Panc1 (cell line): ENCODE measurements at regions not wholly inside any gene's neighbourhood (a gene's known extent, or its start where the extent isn't known, plus 50 kb on each side); places are given as distances from the start of the nearest gene placed in this dataset.

Source experiments
- ATAC-seq: fragments of 200-7000 bp; cut with Tn5 transposase; 2 replicates; pipeline ENCODE4 v1.9.1; 2020; ENCODE audit warnings: mild to moderate bottlenecking, moderate library complexity
- BruUV-seq: library from RNA; stranded (reverse); fragments of 400-500 nt; replicated peaks from 2 replicates; lab custom pipeline; 2021; lab: Mats Ljungman, UMichigan
- CTCF ChIA-PET: fragments of 300-600 bp; sonication (Branson Sonifier 250); formaldehyde crosslinking; loops from one replicate; lab custom pipeline; 2022; ENCODE audit warnings: antibody characterized with exemption; lab: Charles Lee
- POLR2A ChIA-PET: fragments of 300-600 bp; sonication (Branson Sonifier 250); formaldehyde crosslinking; loops from one replicate; lab custom pipeline; 2022; ENCODE audit warnings: antibody characterized with exemption; lab: Charles Lee
- DNase-seq: peaks from one replicate; pipeline ENCODE4 v3.0.0-alpha.2; 2010; ENCODE audit warnings: low read depth, low spot score
- H3K27ac ChIP-seq: 2 replicates; pipeline ENCODE4 v1.5.1; 2011; ENCODE audit warnings: mild to moderate bottlenecking, low read length, inconsistent platforms
- H3K27me3 ChIP-seq: fragments of 200-500 bp; sonication (Bioruptor generic); 2 replicates; pipeline ENCODE4 v1.6.0; 2014; ENCODE audit warnings: low read length, inconsistent platforms; ENCODE audit not compliant: control insufficient read depth, insufficient read depth
- H3K36me3 ChIP-seq: fragments of 200-500 bp; sonication (Bioruptor generic); 2 replicates; pipeline ENCODE4 v1.5.1; 2014; ENCODE audit warnings: inconsistent platforms, mild to moderate bottlenecking, low read length, moderate library complexity; ENCODE audit not compliant: control insufficient read depth, insufficient read depth
- H3K4me1 ChIP-seq: 2 replicates; pipeline ENCODE4 v1.5.1; 2011; ENCODE audit warnings: inconsistent platforms, mild to moderate bottlenecking, low read length, moderate library complexity; ENCODE audit not compliant: control insufficient read depth, insufficient read depth
- H3K4me3 ChIP-seq, 2 experiments: 2 replicates each; pipeline ENCODE4 v1.5.1; 2011 to 2012; ENCODE audit warnings: low read depth in 2 of 2, low read length in 2 of 2, mild to moderate bottlenecking in 2 of 2, inconsistent platforms in 1 of 2, moderate library complexity in 1 of 2
- H3K9me3 ChIP-seq: fragments of 200-500 bp; sonication (Bioruptor generic); 2 replicates; pipeline ENCODE4 v1.5.1; 2014; ENCODE audit warnings: low read depth, mild to moderate bottlenecking, inconsistent platforms, low read length, moderate library complexity; ENCODE audit not compliant: control insufficient read depth, insufficient read depth
- POLR2AphosphoS5 ChIP-seq: IDR thresholded peaks from 2 replicates; pipeline ENCODE4 v1.6.1; 2012; ENCODE audit warnings: mild to moderate bottlenecking, low read depth, low read length, moderate library complexity
- SIN3A ChIP-seq: IDR thresholded peaks from 2 replicates; pipeline ENCODE4 v1.6.1; 2012; ENCODE audit warnings: low read depth, mild to moderate bottlenecking, low read length, moderate library complexity, borderline replicate concordance; ENCODE audit not compliant: insufficient read depth
- TCF7L2 ChIP-seq: IDR thresholded peaks from 2 replicates; pipeline ENCODE4 v1.6.1; 2011; ENCODE audit warnings: mild to moderate bottlenecking, low read depth, low read length, inconsistent platforms
- in situ Hi-C: cut with HindIII; loops from 2 replicates; pipeline ENCODE4 v1.10.0; 2016; ENCODE audit warnings: low sequenced_read_pairs, low pct_unique_long_range_greater_than_20kb
- intact Hi-C: fragments of 100-400 bp; cut with micrococcal nuclease; formaldehyde crosslinking; loops from one replicate; pipeline ENCODE4 v1.10.0; 2022; ENCODE audit not compliant: unreplicated experiment
- TF ChIP-seq, protein P1 (sequence below), 2 experiments: IDR thresholded peaks; 2 replicates each; pipeline ENCODE4 v1.6.1; 2011 to 2012; ENCODE audit warnings: low read depth in 2 of 2, control low read depth in 1 of 2, low read length in 1 of 2, mild to moderate bottlenecking in 1 of 2, moderate library complexity in 1 of 2; ENCODE audit not compliant: insufficient read depth in 1 of 2
- TF ChIP-seq, protein P2 (sequence below): fragments of 450-650 bp; IDR thresholded peaks from 2 replicates; pipeline ENCODE4 v1.5.1; 2017; ENCODE audit warnings: mild to moderate bottlenecking

DNA sequence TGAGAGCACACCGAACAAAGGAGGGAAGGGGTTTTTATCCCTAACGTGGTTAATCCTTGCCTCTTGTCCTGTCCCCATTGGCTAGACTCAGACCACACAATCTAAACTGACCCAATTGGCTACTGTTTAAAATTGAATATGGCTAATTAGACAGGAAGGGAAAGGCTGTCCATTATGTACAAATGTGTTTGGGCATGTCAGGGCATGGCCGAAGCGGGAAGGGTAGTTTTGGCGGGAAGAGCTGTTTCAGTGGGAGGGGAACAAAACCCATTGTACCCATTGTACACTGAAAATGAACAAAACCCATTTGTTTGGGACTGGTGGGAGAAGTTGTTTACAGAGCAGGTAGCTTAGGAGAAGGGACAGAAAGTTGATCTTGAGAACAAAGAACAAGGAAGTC lies 330.9 kb upstream of the POU1F1 start:
- ChIA-PET CTCF (no interaction called here), POLR2A (no interaction called here)
- ATAC-seq (no peak), DNase-seq (no peak)
- Histone ChIP-seq H3K27ac (no peak overlapping the region), H3K36me3 (no peaks in the 10 kb centered on the region), H3K4me3 (no peak overlapping the region), H3K4me1 (no peaks in the 10 kb centered on the region), H3K27me3 (no peaks in the 10 kb centered on the region), H3K9me3 (no peaks in the 10 kb centered on the region)
- in situ Hi-C loops: no loop called here
- BruUV-seq: no TSS peak
- intact Hi-C loops: no loop called here
- TF ChIP-seq TCF7L2 (no peak), SIN3A (no peak), POLR2AphosphoS5 (no peak)
- TF ChIP-seq, protein P1, sequence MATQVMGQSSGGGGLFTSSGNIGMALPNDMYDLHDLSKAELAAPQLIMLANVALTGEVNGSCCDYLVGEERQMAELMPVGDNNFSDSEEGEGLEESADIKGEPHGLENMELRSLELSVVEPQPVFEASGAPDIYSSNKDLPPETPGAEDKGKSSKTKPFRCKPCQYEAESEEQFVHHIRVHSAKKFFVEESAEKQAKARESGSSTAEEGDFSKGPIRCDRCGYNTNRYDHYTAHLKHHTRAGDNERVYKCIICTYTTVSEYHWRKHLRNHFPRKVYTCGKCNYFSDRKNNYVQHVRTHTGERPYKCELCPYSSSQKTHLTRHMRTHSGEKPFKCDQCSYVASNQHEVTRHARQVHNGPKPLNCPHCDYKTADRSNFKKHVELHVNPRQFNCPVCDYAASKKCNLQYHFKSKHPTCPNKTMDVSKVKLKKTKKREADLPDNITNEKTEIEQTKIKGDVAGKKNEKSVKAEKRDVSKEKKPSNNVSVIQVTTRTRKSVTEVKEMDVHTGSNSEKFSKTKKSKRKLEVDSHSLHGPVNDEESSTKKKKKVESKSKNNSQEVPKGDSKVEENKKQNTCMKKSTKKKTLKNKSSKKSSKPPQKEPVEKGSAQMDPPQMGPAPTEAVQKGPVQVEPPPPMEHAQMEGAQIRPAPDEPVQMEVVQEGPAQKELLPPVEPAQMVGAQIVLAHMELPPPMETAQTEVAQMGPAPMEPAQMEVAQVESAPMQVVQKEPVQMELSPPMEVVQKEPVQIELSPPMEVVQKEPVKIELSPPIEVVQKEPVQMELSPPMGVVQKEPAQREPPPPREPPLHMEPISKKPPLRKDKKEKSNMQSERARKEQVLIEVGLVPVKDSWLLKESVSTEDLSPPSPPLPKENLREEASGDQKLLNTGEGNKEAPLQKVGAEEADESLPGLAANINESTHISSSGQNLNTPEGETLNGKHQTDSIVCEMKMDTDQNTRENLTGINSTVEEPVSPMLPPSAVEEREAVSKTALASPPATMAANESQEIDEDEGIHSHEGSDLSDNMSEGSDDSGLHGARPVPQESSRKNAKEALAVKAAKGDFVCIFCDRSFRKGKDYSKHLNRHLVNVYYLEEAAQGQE (IDR thresholded peaks at IDR 0.05; ENCODE audit: insufficient read depth in 1 of 2, low read depth in 2 of 2, low read length in 1 of 2): no peak
- TF ChIP-seq, protein P2, sequence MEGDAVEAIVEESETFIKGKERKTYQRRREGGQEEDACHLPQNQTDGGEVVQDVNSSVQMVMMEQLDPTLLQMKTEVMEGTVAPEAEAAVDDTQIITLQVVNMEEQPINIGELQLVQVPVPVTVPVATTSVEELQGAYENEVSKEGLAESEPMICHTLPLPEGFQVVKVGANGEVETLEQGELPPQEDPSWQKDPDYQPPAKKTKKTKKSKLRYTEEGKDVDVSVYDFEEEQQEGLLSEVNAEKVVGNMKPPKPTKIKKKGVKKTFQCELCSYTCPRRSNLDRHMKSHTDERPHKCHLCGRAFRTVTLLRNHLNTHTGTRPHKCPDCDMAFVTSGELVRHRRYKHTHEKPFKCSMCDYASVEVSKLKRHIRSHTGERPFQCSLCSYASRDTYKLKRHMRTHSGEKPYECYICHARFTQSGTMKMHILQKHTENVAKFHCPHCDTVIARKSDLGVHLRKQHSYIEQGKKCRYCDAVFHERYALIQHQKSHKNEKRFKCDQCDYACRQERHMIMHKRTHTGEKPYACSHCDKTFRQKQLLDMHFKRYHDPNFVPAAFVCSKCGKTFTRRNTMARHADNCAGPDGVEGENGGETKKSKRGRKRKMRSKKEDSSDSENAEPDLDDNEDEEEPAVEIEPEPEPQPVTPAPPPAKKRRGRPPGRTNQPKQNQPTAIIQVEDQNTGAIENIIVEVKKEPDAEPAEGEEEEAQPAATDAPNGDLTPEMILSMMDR: no peak

DNA sequence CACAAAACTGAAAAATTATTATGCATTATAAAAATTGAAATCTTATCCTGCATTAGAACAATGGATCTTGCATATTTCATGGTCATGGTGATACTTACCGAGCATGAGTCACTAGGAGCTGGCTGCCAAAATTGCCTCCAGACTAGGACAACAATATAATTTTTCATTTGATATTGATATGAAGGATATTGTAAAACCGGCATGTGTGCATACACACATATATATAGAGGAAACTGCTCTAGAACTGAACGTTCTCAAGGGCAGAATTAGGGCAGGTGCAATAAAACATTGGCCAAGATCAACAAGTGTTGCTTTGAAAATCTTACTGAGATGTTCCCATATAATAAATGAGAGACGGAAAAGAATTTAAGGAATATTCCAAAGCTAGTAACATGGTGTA lies 319.4 kb upstream of the POU1F1 start:
- ChIA-PET CTCF (no interaction called here), POLR2A (no interaction called here)
- Histone ChIP-seq H3K4me3 (no peak overlapping the region), H3K36me3 (no peaks in the 10 kb centered on the region), H3K27ac (no peak overlapping the region), H3K9me3 (no peaks in the 10 kb centered on the region), H3K27me3 (no peaks in the 10 kb centered on the region), H3K4me1 (no peaks in the 10 kb centered on the region)
- no peak for ATAC-seq
- intact Hi-C loops: no loop called here
- DNase-seq: no peak
- in situ Hi-C loops: no loop called here
- no TSS peak for BruUV-seq
- TF ChIP-seq POLR2AphosphoS5 (no peak), TCF7L2 (peak; percentile 55; the same call in 1 of the 2 replicates)

DNA sequence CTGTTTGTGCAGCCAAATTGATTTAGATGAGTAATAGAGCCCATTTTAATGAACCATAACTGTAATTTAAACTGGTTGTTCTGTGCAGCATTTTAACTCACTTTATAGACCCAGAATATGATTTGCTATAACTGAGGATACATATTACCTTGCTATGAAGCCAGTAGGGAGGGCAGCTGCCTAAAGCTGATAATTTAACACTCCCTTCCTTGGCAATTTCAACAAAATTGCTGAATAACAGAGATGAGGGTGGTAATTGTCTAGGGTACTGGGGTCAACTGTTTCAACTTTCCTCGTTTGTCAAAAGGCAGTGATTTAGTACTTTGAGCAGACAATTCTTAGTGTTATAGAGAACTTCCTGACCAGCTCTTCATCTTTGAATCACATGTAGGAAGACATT lies 304.9 kb upstream of the POU1F1 start:
- intact Hi-C loops (no loop called here), in situ Hi-C loops (no loop called here)
- Histone ChIP-seq H3K4me1 (no peaks in the 10 kb centered on the region), H3K9me3 (no peaks in the 10 kb centered on the region), H3K27me3 (no peaks in the 10 kb centered on the region), H3K27ac (no peak overlapping the region), H3K4me3 (no peak overlapping the region), H3K36me3 (no peaks in the 10 kb centered on the region)
- DNase-seq: no peak
- TF ChIP-seq TCF7L2 (no peak), POLR2AphosphoS5 (no peak), SIN3A (no peak)
- TF ChIP-seq, protein P1 (IDR thresholded peaks at IDR 0.05; ENCODE audit: insufficient read depth in 1 of 2, low read depth in 2 of 2, low read length in 1 of 2): no peak
- TF ChIP-seq, protein P2: no peak
- BruUV-seq: no TSS peak
- POLR2A ChIA-PET: no interaction called here
- ATAC-seq: no peak
- CTCF ChIA-PET: no interaction called here
